PC-9 (cell line): ENCODE measurements at regions not wholly inside any gene's neighbourhood (a gene's known extent, or its start where the extent isn't known, plus 50 kb on each side); places are given as distances from the start of the nearest gene placed in this dataset.

Experiments
- BruUV-seq: library from RNA; stranded (reverse); fragments of 400-500 nt; replicated peaks from 2 replicates; lab custom pipeline; 2021; lab: Mats Ljungman, UMichigan
- CTCF ChIA-PET: fragments of 300-600 bp; sonication (Branson Sonifier 250); formaldehyde crosslinking; loops from one replicate; lab custom pipeline; 2022; ENCODE audit warnings: antibody characterized with exemption; lab: Charles Lee
- POLR2A ChIA-PET: fragments of 300-600 bp; sonication (Branson Sonifier 250); formaldehyde crosslinking; loops from one replicate; lab custom pipeline; 2022; ENCODE audit warnings: antibody characterized with exemption; ENCODE audit not compliant: unreplicated experiment; lab: Charles Lee
- DNase-seq, 2 experiments: peaks; one replicate each; pipeline versions ENCODE4 v3.0.0 to v3.0.0-alpha.2; 2015 to 2022; ENCODE audit warnings: mixed read lengths in 1 of 2
- H2AFZ ChIP-seq: fragments of 200-600 bp; sonication (generic); 2 replicates; pipeline ENCODE4 v1.8.1; 2017; ENCODE audit warnings: antibody characterized with exemption
- H3F3A ChIP-seq: fragments of 200-600 bp; sonication (generic); 2 replicates; pipeline ENCODE4 v1.8.1; 2017; ENCODE audit warnings: antibody characterized with exemption, mild to moderate bottlenecking, low read depth; ENCODE audit not compliant: insufficient read depth
- H3K27ac ChIP-seq: fragments of 200-600 bp; sonication (generic); 2 replicates; pipeline ENCODE4 v1.6.1; 2016; ENCODE audit warnings: mixed run types
- H3K27me3 ChIP-seq: fragments of 200-600 bp; sonication (generic); 2 replicates; pipeline ENCODE4 v1.6.1; 2016; ENCODE audit warnings: low read depth, mixed run types; ENCODE audit not compliant: insufficient read depth
- H3K36me3 ChIP-seq: fragments of 200-600 bp; sonication (generic); 2 replicates; pipeline ENCODE4 v1.6.1; 2016; ENCODE audit warnings: low read depth, mixed run types
- H3K4me1 ChIP-seq: fragments of 200-600 bp; sonication (generic); replicated peaks from 2 replicates; pipeline ENCODE4 v1.6.1; 2016; ENCODE audit warnings: mixed run types; ENCODE audit not compliant: insufficient read depth
- H3K4me2 ChIP-seq: fragments of 200-600 bp; sonication (generic); 2 replicates; pipeline ENCODE4 v1.6.1; 2017; ENCODE audit warnings: mixed run types
- H3K4me3 ChIP-seq: fragments of 200-600 bp; sonication (generic); 2 replicates; pipeline ENCODE4 v1.6.1; 2016; ENCODE audit warnings: mixed run types
- H3K79me2 ChIP-seq: fragments of 200-600 bp; sonication (generic); 2 replicates; pipeline ENCODE4 v1.6.1; 2017; ENCODE audit warnings: low read depth, mixed run types
- H3K9me2 ChIP-seq: fragments of 200-600 bp; sonication (generic); 2 replicates; pipeline ENCODE4 v1.8.1; 2017; ENCODE audit warnings: mild to moderate bottlenecking; ENCODE audit not compliant: insufficient read depth
- H3K9me3 ChIP-seq: fragments of 200-600 bp; sonication (generic); 2 replicates; pipeline ENCODE4 v1.8.1; 2016; ENCODE audit warnings: low read depth; ENCODE audit not compliant: insufficient read depth
- H4K20me1 ChIP-seq: fragments of 200-600 bp; sonication (generic); 2 replicates; pipeline ENCODE4 v1.8.1; 2017; ENCODE audit not compliant: insufficient read depth
- CTCF ChIP-seq: fragments of 200-600 bp; sonication (generic); conservative IDR thresholded peaks from 2 replicates; pipeline ENCODE4 v1.6.1; 2017; ENCODE audit warnings: mixed run types, antibody characterized with exemption, mild to moderate bottlenecking, moderate library complexity
- EZH2 ChIP-seq: fragments of 200-600 bp; sonication (generic); IDR thresholded peaks from 2 replicates; pipeline ENCODE4 v1.8.0; 2017; ENCODE audit warnings: antibody characterized with exemption, low read depth
- intact Hi-C: fragments of 100-400 bp; cut with micrococcal nuclease; formaldehyde crosslinking; loops from one replicate; pipeline ENCODE4 v1.10.0; 2022; ENCODE audit not compliant: unreplicated experiment

- no peaks in the 10 kb centered on the region for H3K36me3 ChIP-seq
- H3K9me2 ChIP-seq = no peaks in the 10 kb centered on the region
- H3K9me3 ChIP-seq = no peaks in the 10 kb centered on the region
- H3K79me2 ChIP-seq = no peaks in the 10 kb centered on the region
- H3K4me1 ChIP-seq = no peaks in the 10 kb centered on the region
- no peak for DNase-seq
- ChIA-PET POLR2A (no interaction called here), CTCF (no interaction called here)
- H3K4me2 ChIP-seq = no peak overlapping the region
- H3K4me3 ChIP-seq = no peak overlapping the region
- TF ChIP-seq EZH2 (no peak), CTCF (no peak)
- no peak overlapping the region for H3K27ac ChIP-seq
- intact Hi-C loops = no loop called here
- no peaks in the 10 kb centered on the region for H4K20me1 ChIP-seq
- H2AFZ ChIP-seq = no peak overlapping the region
- no peaks in the 10 kb centered on the region for H3K27me3 ChIP-seq
- H3F3A ChIP-seq = no peaks in the 10 kb centered on the region
- no TSS peak for BruUV-seq
These were observed 51.1 kb downstream of the HYCC1 start for GRCh38 chr7:22962775-22963350.

- Histone ChIP-seq H3K27ac (no peak overlapping the region), H3K9me2 (0 out of 2 replicates have a peak, but pooled peaks cover 2% of the 10 kb centered on the region), H3F3A (no peaks in the 10 kb centered on the region), H3K4me2 (no peak overlapping the region), H3K36me3 (no peaks in the 10 kb centered on the region), H3K79me2 (no peaks in the 10 kb centered on the region), H3K4me1 (no peaks in the 10 kb centered on the region; the same call in 1 of the 2 replicates), H4K20me1 (no peaks in the 10 kb centered on the region), H3K27me3 (no peaks in the 10 kb centered on the region), H3K4me3 (no peak overlapping the region), H3K9me3 (no peaks in the 10 kb centered on the region; the same call in 1 of the 2 replicates), H2AFZ (no peak overlapping the region)
- BruUV-seq = no TSS peak
- CTCF ChIA-PET = no interaction called here
- intact Hi-C loops = no loop called here
- POLR2A ChIA-PET = no interaction called here
- DNase-seq = no peak
- TF ChIP-seq EZH2 (no peak), CTCF (no peak)
These were observed 55.2 kb downstream of the HYCC1 start for GRCh38 chr7:22958742-22959141.

GRCh38 chr7:22954251-22954650, 59.7 kb downstream of the HYCC1 start:
- POLR2A ChIA-PET = no interaction called here
- Histone ChIP-seq H3K79me2 (no peaks in the 10 kb centered on the region), H3F3A (no peaks in the 10 kb centered on the region), H4K20me1 (no peaks in the 10 kb centered on the region), H3K27ac (no peak overlapping the region), H3K4me2 (no peak overlapping the region), H3K9me3 (no peaks in the 10 kb centered on the region; the same call in 1 of the 2 replicates), H3K36me3 (no peaks in the 10 kb centered on the region), H3K9me2 (0 out of 2 replicates have a peak, but pooled peaks cover 2% of the 10 kb centered on the region), H3K4me1 (no peaks in the 10 kb centered on the region; the same call in 1 of the 2 replicates), H3K4me3 (no peak overlapping the region), H2AFZ (no peak overlapping the region), H3K27me3 (no peaks in the 10 kb centered on the region)
- DNase-seq = no peak
- CTCF ChIA-PET = no interaction called here
- BruUV-seq = no TSS peak
- TF ChIP-seq EZH2 = no peak
- TF ChIP-seq CTCF = no peak
- intact Hi-C loops = no loop called here
